IPS DF 4.7 (cell line): ENCODE measurements at regions not wholly inside any gene's neighbourhood (a gene's known extent, or its start where the extent isn't known, plus 50 kb on each side); places are given as distances from the start of the nearest gene placed in this dataset.
"Not testable (repeated sequence)": the region's sequence is repeated elsewhere in the genome, so short reads cannot be mapped to it uniquely, and the experiment has no call there.

Experiments
- DNase-seq: peaks from one replicate; pipeline ENCODE4 v3.0.0-alpha.2; 2013; ENCODE audit warnings: low spot score; ENCODE audit errors: extremely low read depth

DNA sequence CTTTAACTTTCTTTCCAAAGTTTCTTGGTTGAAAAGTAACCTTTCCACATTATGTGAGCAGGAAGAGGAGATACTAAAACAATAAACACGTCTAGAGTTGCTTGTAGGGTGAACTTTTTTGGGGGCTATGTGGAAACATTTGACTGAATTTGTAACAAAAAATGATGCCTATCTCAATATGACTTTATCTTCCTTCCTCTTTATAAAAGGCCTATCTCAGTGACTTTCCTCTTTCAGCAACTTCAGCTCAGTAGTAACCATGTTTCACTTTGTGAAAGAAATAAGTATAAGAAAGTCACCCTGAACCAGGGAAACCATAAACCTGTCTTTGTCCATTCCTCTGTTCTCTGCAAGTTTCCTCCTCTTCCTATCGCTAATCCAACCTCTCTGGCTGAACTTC is 124.7 kb upstream of the TMEM164 start:
- no peak for DNase-seq

DNA sequence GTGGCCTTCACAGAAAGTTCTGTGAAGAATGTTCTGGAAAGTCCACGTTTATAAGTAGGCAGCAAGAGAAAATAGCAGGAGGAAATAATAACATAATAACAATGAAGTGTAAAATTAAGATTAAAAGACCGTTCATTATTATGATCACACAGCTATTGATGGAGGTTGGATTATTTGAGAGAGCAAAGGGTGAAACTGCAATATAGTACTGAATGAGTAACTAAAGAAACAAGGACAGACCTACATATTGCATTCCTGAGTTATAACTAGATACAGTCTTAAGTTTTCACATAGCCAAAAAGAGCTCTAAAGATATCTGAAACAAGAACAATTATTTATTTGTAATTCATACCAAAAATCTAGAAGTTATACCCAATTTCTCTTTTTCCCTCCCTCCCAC is 122.9 kb upstream of the TMEM164 start:
- no peak for DNase-seq

DNA sequence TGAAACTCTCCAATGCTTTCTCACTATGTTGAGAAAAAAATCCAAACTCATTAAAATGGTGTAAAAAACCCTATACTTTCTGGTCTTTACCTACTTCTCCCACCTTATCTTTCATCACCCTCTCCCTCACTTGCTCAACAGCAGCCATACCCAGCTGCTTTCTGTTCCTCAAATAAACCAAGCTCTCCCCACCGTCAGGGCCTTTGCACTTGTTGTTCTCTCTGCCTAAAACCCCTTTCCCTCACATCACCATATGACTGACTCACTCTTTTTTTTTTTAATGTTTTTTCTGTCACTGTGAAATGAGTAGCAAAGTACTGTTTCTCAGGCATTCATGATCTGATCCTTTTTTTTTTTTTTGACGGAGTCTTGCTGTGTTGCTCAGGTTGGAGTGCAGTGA is 122.3 kb upstream of the TMEM164 start:
- no peak for DNase-seq

DNA sequence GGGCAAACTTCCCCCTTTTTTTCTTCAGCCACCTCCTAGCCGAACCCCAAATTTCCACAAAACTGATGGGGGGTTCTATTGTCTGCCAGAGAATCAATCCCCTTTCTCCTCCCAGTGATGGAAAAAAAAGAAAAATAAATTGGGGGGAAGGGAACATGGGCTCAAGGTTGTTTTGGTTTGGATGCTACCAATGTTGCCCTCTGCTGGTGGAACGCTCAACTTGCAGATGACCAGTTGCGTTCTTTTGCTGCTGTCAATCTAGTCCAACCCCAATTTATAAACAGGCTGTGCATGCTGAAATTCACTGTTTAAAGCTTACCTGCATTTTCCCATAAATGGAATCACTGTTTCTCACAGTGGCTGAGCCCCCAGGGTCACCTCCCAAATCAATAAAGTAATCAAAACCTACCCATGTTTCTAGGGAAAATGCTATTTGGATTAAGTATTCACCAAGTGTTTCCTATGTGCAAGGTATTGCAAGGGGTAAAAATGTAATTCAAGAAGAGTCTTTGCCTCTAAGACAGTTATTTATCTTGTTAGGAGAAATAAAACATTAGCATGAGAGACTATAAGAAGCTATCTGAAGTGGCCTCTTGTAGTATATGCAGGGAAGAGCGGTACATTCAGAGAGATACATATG is 116.7 kb upstream of the TMEM164 start:
- no peak for DNase-seq

DNA sequence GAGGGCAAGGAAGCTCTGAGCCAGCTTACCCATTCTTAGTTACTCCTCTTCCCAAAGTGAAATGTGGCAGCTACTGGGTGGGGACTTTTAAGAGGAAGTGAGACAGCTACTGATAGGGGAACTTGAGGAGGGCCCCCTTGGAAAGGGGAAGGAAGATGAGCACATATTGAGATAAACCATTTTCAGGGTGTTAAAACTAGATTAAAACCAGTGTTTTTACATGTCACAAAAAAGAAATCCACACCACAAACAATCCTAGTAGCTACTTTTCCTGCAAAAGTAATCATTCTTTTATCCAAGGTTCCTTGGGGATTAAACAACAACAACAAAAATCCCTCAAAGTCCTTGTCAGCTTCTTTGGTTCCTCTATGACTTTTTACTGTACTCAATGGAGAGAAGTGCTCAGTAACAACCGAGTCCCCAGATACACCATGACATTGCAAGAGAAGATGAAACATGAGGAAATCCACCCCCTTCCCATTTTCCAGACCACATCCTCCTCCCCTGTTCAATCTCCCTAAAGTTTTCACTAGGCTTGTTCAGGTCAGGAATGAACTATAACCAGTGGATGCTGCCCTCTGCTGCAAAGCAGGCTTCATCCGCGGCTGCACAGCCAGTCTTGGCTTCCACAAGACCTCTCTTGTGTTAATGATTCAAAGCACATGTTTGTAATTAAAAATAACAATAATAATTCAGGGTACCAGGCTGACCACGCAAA is 113.5 kb upstream of the TMEM164 start:
- no peak for DNase-seq

DNA sequence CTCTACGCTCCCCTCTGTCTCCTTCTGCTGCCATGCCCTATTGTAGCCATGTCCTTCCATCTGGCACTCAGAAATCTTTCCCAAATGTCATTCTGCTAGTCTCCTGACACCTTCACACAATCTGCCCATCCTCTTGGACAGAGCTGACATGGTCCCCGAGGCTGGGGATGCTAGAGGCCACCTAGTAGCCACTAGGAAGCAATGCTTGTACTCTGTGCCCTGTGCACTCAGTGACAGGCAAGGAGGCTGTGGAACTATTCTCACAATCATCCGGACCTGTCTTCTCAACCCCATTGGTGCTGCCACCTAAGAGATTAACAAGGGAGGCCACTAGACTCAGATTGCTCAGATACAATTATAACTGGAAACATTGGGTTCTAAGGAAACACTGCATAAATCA is 112.6 kb upstream of the TMEM164 start:
- DNase-seq: no peak

DNA sequence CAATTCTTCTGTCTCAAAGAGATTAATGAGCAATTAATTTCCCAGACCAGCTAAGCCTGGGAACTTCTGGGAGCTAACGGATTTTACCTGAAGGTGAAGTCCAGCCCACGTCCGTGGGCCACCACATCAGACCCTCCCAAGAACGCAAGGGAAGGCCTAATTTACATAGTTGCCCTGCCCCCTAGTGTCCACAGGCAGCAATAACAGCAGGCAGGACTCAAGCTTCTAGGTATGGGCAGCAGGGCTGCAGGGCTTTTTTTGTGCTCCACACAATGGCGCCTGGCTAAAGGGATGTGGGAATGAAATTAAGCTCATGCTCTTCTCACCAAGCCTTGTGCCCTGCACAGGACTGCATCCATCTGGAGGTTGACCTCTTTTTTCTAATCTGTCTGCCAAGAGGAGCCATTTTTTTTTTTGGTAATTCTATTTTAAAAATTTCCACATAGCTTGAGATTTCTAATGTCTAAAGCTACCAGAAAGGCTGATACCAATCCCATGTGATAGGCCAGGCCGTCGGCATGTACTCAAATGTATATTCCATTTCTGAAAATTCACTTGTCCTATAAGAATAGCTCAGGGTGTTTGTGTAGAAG is 111.9 kb upstream of the TMEM164 start:
- peak; percentile 25 for DNase-seq

DNA sequence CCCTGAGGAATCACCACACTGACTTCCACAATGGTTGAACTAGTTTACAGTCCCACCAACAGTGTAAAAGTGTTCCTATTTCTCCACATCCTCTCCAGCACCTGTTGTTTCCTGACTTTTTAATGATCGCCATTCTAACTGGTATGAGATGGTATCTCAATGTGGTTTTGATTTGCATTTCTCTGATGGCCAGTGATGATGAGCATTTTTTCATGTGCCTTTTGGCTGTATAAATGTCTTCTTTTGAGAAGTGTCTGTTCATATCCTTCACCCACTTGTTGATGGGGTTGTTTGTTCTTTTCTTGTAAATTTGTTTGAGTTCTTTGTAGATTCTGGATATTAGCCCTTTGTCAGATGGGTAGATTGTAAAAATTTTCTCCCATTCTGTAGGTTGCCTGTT is 106.9 kb upstream of the TMEM164 start:
- not testable (repeated sequence) for DNase-seq

DNA sequence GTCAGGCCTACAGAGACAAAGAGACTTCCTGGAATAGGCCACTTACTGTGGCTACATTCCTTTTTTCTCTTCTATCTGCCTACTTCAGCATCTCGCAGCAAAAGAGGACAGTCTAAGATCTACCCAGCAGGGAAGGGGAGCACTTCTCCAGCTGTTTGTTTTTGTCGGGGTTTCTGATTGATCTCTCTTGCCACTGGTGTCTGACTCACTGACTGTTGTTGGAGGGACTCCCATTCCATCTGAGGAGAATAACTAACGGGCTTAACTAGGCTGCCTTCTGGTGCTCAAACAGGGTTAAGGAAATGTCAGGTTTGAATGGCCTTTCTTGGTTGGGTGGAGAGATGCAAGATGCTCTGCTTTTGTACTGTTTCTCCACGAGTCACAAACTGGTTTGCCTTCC is 100.2 kb upstream of the TMEM164 start:
- no peak for DNase-seq

DNA sequence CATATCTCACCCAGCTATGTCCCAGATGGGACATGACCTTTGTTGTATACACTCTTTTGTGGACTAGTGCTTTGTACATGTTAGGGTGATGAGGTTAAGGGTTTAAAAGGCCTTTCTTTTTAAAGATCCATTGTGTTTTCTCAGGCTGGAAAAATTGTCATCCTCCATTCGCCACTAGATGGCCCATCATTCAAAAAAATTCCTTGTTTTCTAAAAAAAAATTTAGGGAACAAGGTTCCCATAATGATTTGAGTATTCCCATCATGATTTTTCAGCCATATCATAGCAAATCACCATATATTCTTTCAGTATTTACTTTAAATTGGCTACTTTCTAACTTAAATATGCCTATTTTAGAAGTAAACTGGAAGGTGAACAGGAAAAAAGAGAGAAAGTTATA is 91.9 kb upstream of the TMEM164 start:
- DNase-seq: no peak

DNA sequence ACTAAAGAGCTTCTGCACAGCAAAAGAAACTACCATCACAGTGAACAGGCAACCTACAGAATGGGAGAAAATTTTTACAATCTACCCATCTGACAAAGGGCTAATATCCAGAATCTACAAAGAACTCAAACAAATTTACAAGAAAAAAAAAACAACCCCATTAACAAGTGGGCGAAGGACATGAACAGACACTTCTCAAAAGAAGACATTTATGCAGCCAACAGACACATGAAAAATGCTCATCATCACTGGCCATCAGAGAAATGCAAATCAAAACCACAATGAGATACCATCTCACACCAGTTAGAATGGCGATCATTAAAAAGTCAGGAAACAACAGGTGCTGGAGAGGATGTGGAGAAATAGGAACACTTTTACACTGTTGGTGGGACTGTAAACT is 89.9 kb upstream of the TMEM164 start:
- DNase-seq: not testable (repeated sequence)

DNA sequence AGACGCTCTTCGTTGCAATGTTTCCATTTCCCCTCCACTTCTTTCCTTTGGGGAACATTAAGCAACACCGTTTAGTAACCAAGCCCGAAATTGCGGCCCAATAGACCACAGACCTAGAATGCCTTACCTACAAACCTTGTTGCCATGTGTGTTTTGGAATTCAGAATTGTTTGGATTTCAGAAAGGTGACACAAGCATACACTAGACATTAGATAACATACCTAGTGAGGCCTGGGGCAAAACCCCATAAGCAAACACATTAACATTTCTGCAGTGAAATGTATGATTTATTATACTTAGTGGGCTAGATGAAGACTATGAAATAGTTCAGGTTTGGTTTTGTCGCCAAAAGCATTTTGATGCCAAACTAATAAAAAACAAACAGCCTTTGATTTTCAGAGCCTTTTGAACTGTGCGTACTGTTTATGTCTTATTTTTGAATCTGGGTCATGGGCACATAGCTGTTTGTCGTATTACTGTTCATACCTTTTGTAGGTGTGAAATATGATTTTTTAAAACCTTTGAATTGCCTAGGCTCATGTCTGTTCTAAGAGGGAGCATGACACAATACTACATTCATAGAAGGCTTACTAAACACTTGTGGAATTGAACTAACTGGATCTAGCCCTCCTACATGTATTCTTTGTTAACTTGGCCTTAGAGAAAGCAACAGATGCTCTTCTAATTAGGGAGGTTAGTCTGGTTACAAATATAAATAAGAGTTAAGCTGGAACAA is 88.6 kb upstream of the TMEM164 start:
- no peak for DNase-seq

DNA sequence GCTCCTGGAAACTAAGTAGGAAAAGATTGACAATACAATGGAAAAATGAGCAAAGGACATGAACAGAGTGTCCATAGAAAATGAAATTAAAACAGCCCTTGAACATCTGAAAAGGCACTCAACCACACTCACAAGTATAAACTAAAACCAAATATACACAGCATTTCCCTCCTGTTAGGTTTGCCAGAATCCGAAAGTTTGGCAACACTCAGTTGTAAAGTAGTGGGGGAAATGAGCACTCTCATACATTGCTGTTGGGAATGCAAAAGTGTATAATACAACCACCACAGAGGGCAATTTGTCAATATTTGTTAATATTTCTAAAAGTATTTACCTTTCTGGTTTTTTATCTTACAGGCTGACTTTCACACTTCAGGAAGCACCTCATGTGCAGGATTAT is 84.2 kb upstream of the TMEM164 start:
- DNase-seq: no peak

DNA sequence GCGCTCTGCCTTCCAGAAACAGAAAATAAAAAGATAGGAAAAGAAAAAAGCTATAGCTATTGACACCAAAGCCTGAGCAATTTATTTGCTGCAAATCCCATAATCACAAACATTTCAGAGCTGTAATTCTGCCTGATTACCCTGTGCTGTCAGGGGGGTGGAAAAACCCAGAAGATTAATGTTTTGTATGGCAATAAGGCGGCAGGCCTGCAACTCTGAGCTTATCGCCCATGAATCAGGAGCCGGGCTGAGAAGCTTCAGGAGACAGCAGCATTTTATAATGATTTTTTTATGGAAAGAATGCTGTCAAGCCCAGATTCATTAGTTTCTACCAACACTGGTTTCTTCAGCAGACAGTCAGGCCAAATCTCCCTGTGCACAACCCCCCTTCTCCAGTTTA is 82.6 kb upstream of the TMEM164 start:
- no peak for DNase-seq

DNA sequence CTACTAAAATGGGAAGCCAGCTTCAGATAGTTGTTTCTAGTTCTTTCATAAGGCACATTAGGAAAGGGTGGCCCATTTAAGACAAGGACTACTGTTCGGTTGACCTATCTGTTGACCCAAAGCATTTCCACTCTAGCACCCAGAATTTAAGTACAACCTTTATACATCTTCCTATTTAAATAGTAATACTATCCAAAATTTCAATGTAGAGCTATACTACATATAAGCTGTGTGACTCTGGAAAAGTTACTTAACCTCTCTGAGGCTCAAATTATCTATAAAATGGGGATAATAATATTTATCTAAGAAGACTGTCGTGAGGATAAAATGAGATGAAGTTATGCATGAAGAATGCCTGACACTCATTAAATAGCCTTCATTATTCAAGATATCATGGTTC is 82.0 kb upstream of the TMEM164 start:
- DNase-seq: no peak

DNA sequence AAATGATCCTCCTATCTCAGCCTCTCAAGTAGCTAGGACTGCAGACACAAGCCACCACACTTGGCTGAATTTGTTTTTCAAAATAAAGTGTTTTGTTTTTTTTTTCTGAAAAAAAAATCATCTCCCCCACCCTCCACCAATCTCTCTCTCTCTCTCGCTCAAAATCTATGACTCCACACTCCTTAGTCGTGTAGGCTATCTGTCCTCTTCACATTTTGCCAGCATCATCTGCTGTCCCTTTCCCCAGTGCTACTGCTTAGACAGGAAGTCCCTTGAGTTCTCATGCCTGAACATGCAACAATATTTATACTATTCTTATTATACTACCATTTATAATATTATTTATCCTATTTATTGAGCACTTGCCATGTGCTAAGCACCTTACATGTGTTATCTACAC is 80.7 kb upstream of the TMEM164 start:
- DNase-seq: no peak

DNA sequence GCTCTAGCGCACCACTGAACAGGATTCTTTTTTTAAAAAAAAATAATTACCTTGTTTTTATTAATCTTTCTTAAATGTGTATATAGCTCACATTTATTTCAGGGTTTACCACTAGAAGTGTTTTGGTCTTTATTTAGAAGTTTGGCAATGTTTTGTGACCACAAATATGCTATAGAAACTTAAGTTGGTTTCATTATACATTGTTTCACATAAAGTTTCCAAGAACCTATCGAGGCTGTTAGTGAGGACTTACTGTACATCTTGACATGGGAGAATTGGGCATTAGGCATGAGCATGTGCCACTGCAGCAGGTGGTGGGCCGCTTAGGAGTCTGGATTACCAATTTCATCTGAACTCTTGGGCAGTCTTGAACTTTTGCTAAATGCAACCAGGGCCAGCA is 77.9 kb upstream of the TMEM164 start:
- not testable (repeated sequence) for DNase-seq

DNA sequence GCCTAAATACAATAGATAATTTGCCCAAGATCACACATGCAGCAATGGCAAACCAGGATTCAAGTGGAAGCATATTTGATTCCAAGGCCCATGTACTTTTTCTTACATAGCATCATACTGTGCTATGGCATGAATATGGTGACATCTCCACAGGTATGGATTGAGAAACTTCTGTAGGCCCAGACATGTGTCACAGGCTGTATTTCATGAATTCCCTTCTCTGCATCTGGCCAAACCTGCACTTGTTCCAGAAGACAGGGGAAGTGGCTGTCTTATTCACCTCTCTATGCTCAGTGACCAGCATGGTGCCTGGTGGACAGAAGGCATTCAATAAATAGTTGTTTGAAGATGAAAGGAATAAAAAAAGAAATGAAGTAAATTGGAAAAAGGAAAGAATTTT is 77.3 kb upstream of the TMEM164 start:
- DNase-seq: no peak

DNA sequence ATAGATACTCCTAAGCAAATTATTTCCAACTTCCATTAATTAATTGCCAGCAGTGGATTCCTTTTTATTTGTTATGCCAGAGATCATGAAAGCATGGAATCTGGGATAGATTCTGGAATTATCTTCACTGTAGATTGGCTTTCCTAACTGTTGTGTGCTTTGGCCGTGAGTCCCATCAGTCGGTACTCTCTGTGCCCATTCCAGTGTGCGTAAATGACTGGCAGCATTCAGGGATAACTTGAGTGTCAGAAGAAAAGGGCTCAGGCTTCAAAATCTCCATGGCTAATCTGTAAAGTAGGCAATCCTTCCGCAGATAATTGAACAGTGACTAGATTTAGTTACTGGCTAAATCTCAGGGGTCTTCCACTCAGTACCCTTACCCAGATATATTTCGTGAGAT is 76.8 kb upstream of the TMEM164 start:
- DNase-seq: no peak

DNA sequence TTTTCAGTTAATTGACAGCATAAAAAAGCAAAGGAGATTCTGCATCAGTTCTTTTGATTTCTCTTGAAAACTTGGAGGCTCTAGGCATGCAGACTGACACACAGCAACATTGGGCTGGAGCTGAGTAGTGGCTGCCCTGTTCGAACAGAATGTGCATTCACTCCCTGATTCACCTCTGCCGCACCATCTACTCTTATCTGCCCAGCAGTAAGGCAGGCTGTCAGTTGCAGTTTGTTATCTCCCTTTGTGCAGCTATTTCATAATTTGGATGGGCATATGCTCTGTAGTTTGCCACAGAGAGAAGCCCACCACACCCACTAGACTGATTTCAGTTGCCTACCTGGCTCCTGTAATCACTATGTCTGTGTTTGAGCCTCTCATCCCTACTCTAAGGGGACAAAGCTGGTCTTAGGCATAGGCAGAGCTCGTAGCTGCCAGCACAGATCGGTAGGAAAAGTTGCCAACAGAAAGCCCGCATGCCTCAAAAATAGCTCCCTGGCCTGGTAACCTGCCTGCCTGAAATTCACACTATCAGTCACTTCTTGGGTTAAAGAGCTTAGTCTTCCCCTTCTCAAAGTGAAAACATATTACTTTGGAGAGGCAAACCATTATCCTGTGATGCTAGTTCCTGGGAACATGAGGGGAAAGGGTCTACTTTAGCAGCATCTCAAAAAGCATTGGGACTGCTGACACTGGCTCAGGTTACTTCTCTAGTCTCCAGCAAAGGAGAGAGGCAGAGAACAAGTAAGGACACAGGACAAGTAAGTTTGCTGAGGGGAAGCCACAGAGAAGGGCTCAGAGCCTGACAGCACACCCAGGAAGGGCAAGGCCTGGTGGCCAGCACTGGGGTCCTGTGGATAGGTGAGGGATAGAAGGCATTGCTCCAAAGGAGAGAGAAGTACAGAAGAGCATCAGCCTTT is 75.9 kb upstream of the TMEM164 start:
- no peak for DNase-seq

DNA sequence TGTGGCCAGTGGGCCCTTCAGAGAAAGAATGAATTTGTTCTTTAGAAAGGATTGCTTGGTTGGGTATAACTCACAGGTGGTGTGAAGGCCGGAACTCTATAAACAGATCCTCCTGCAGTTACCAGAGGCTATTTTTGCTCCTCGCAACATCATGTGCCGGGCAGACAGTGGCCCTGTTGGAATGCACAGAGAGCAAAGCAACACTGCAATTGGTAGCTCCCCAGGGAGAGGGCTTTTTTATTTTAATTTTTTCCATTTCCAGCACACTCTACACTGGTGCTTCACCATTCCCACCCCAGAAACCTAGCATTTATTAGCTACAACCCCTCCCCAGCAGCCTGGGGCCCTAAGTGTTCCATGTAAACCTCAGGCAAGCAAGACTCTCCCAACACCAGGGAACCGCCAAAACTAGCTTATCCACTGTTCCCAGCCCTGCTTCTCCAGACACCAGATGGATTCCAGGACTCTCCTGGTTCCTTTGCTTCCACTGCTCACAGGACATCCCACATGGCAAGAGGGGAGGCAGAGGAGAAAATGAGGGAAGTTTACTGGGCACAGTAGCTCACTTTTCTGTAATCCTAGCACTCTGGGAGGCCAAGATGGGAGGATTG is 75.1 kb upstream of the TMEM164 start:
- no peak for DNase-seq
